Memory B cell (primary cell): ENCODE measurements at regions not wholly inside any gene's neighbourhood (a gene's known extent, or its start where the extent isn't known, plus 50 kb on each side); places are given as distances from the start of the nearest gene placed in this dataset.

Experiments used
- ATAC-seq: fragments of 150-1000 bp; cut with Tn5 transposase; 2 replicates; pipeline ENCODE4 v1.10.0; 2021; ENCODE audit warnings: low read depth, mild to moderate bottlenecking, moderate library complexity
- DNase-seq, 2 donors: peaks; one replicate each; pipeline ENCODE4 v3.0.0; 2022; ENCODE audit warnings: low spot score in 2 of 2
- H3K27ac Mint-ChIP-seq: one replicate; pipeline ENCODE4 v1.8.0; 2022; ENCODE audit warnings: mild to moderate bottlenecking, moderate library complexity, mixed read lengths
- H3K27me3 Mint-ChIP-seq: one replicate; pipeline ENCODE4 v1.8.0; 2022; ENCODE audit warnings: mixed read lengths
- H3K36me3 Mint-ChIP-seq: one replicate; pipeline ENCODE4 v1.8.0; 2022; ENCODE audit warnings: mild to moderate bottlenecking, mixed read lengths
- H3K4me1 Mint-ChIP-seq: one replicate; pipeline ENCODE4 v1.8.0; 2022; ENCODE audit warnings: mixed read lengths
- H3K4me3 Mint-ChIP-seq: one replicate; pipeline ENCODE4 v1.8.0; 2022; ENCODE audit warnings: mild to moderate bottlenecking, moderate library complexity, mixed read lengths
- H3K9me3 Mint-ChIP-seq: one replicate; pipeline ENCODE4 v1.8.0; 2022; ENCODE audit warnings: mixed read lengths

GRCh38 chr6:149181304-149181703 is 136.2 kb upstream of the TAB2 start:
- Mint-ChIP-seq H3K4me1 (peaks cover 4% of the 10 kb centered on the region), H3K4me3 (no peak overlapping the region), H3K27me3 (no peaks in the 10 kb centered on the region), H3K9me3 (peaks cover 7% of the 10 kb centered on the region), H3K27ac (no peak overlapping the region), H3K36me3 (no peaks in the 10 kb centered on the region)
- ATAC-seq = no peak
- no peak for DNase-seq

GRCh38 chr6:149182262-149182661 is 135.2 kb upstream of the TAB2 start:
- peaks cover 5% of the 10 kb centered on the region for H3K9me3 Mint-ChIP-seq
- H3K4me1 Mint-ChIP-seq = peaks cover 4% of the 10 kb centered on the region
- no peaks in the 10 kb centered on the region for H3K27me3 Mint-ChIP-seq
- H3K4me3 Mint-ChIP-seq = no peak overlapping the region
- DNase-seq (no peak), ATAC-seq (no peak)
- no peak overlapping the region for H3K27ac Mint-ChIP-seq
- no peaks in the 10 kb centered on the region for H3K36me3 Mint-ChIP-seq

DNA sequence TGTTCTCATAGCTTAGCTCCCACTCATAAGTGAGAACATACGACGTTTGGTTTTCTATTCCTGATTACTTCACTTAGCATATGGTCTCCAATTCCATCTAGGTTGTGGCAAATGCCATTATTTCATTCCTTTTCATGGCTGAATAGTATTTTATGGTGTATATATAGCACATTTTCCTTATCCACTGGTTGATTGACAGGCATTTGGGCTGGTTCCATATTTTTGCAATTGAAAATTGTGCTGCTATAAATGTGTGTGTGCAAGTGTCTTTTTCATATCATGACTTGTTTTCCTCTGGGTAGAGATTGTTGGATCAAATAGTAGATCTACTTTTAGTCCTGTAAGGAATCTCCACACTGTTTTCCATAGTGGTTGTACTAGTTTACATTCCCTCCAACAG is 133.0 kb upstream of the TAB2 start:
- no peaks in the 10 kb centered on the region for H3K36me3 Mint-ChIP-seq
- H3K27me3 Mint-ChIP-seq = no peaks in the 10 kb centered on the region
- H3K9me3 Mint-ChIP-seq = peaks cover 5% of the 10 kb centered on the region
- H3K4me1 Mint-ChIP-seq = no peaks in the 10 kb centered on the region
- DNase-seq = no peak
- no peak overlapping the region for H3K27ac Mint-ChIP-seq
- no peak for ATAC-seq
- no peak overlapping the region for H3K4me3 Mint-ChIP-seq

- ATAC-seq (no peak), DNase-seq (no peak)
- no peaks in the 10 kb centered on the region for H3K36me3 Mint-ChIP-seq
- H3K4me3 Mint-ChIP-seq = no peak overlapping the region
- H3K27ac Mint-ChIP-seq = no peak overlapping the region
- H3K27me3 Mint-ChIP-seq = no peaks in the 10 kb centered on the region
- H3K9me3 Mint-ChIP-seq = peaks cover 5% of the 10 kb centered on the region
- H3K4me1 Mint-ChIP-seq = peaks cover 7% of the 10 kb centered on the region
These were observed 131.6 kb upstream of the TAB2 start for GRCh38 chr6:149185799-149186357.

DNA sequence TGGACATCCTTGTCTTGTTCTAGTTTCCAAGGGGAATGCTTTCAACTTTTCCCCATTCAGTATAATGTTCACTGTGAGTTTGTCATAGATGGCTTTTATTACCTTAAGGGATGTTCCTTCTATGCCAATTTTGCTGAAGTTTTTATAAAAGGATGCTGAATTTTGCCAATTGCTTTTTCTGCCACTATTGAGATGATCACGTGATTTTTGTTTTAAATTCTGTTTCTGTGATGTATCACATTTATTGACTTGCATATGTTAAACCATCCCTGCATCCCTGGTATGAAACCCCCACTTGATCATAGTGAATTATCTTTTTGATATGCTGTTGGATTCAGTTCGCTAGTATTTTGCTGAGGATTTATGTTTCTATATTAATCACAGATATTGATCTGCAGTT is 130.6 kb upstream of the TAB2 start:
- DNase-seq = no peak
- Mint-ChIP-seq H3K4me3 (no peak overlapping the region), H3K27ac (no peak overlapping the region), H3K4me1 (peaks cover 7% of the 10 kb centered on the region), H3K36me3 (no peaks in the 10 kb centered on the region), H3K27me3 (no peaks in the 10 kb centered on the region), H3K9me3 (peaks cover 5% of the 10 kb centered on the region)
- ATAC-seq = no peak

- H3K36me3 Mint-ChIP-seq = no peaks in the 10 kb centered on the region
- no peak overlapping the region for H3K4me3 Mint-ChIP-seq
- peak; percentile 59 to 60 for DNase-seq
- no peaks in the 10 kb centered on the region for H3K27me3 Mint-ChIP-seq
- H3K4me1 Mint-ChIP-seq = peaks cover 14% of the 10 kb centered on the region
- H3K9me3 Mint-ChIP-seq = peaks cover 3% of the 10 kb centered on the region
- peak; percentile 97 for ATAC-seq
- no peak overlapping the region for H3K27ac Mint-ChIP-seq
These were observed 127.2 kb upstream of the TAB2 start for GRCh38 chr6:149190224-149190831.

DNA sequence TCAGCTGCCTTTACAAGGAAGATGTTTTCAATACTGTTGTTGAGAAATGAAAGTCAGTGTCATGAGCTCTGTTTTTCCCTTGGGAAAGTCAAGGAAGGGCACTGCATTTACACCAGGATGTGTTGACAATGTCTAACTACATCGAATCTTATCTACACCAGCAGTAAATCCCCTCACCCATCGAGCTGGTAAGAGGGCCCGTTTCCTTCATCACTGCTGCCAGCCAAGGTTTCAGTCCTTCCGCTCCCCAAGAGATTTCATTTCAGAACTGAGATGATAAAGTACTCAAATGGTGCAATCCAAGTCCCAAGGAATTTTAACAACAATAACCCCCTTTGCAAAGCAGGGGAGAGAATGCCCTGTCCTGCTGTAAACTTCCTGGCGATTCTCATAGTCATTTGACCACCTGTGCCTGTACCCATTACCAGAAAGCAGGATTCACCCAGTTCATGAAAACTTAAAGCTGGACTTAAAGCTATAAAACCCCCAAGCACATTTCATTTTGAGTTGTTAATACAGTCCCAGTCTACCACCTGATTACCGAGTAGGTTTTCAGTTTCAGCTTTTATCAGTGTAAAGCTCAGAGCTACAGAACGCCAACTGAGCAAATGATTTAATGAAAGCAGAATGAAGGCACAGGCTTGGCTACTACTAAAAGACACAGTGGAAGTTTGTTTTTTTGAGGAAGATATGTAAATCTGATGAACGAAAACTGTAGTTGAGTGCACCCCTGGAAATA is 122.5 kb upstream of the TAB2 start:
- H3K27me3 Mint-ChIP-seq = no peaks in the 10 kb centered on the region
- DNase-seq = no peak
- no peak for ATAC-seq

DNA sequence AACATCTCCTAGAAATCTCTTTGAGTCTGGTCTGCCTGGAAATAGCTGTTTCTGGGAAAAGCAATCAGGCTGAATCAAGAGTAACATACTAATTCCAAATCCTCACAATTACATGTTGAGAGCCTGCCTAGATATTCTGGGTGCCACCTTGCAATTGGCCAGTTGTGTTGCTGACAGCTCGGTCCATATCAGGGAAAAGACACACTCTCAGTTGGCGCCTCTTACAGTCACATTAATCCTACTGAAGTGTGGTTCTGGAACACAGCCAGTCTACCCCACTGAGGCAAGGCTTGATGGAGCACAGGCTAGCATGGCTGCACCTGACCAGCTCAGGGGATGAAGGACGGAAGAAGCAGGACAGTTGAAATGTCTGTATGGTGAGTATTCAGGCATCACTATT is 121.4 kb upstream of the TAB2 start:
- Mint-ChIP-seq H3K9me3 (peaks cover 3% of the 10 kb centered on the region), H3K27ac (no peak overlapping the region), H3K36me3 (peaks cover 3% of the 10 kb centered on the region), H3K4me1 (peaks cover 7% of the 10 kb centered on the region), H3K27me3 (no peaks in the 10 kb centered on the region), H3K4me3 (no peak overlapping the region)
- ATAC-seq (no peak), DNase-seq (no peak)

More for the DNA sequence above, 122.5 kb upstream of the TAB2 start:
- Mint-ChIP-seq H3K4me1 (peaks cover 13% of the 10 kb centered on the region), H3K9me3 (peaks cover 3% of the 10 kb centered on the region), H3K27ac (no peak overlapping the region), H3K36me3 (peaks cover 3% of the 10 kb centered on the region), H3K4me3 (no peak overlapping the region)

DNA sequence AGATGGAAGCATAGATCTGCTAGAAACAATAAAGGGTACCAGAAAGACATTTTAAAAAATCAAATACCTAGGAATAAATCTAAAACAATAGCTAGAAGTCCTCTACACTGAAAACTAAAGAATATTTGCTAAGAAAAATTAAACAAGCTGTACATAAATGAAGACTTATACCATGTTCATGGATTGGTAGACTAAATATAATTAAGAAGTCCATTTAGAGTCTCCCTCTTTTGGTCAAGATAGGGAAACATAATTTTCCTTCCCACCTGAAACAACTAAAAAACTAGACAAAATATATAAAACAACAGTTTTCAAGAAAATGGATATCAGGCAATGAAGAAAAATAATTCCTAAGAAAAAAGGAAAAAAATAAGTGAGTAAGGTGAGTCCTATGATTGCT is 120.0 kb upstream of the TAB2 start:
- H3K9me3 Mint-ChIP-seq = peaks cover 3% of the 10 kb centered on the region

DNA sequence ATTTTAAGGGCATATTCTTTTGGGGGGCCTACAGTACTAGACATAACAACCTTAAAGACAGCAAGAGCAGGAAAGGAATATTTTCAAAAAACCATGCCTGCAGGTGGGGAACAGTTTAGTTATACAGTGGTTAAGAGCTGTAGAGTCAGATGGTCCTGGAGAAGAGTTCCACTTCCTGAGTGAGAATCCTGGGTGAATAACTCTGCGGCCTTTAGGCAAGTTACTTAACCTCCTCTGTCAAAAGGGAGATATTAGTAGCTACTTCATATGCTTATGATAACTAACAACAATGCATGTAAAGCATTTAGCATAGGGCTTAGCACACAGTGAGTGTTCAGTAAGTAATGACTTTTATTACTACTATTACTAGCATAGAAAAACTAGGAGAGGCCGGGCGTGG is 119.2 kb upstream of the TAB2 start:
- H3K27me3 Mint-ChIP-seq = no peaks in the 10 kb centered on the region
- H3K4me3 Mint-ChIP-seq = no peak overlapping the region
- H3K27ac Mint-ChIP-seq = no peak overlapping the region
- DNase-seq (no peak), ATAC-seq (no peak)
- H3K4me1 Mint-ChIP-seq = peaks cover 7% of the 10 kb centered on the region
- peaks cover 3% of the 10 kb centered on the region for H3K36me3 Mint-ChIP-seq
- peaks cover 3% of the 10 kb centered on the region for H3K9me3 Mint-ChIP-seq

More for the DNA sequence above, 120.0 kb upstream of the TAB2 start:
- no peak for DNase-seq
- no peak for ATAC-seq
- Mint-ChIP-seq H3K36me3 (peaks cover 3% of the 10 kb centered on the region), H3K4me3 (no peak overlapping the region), H3K27me3 (no peaks in the 10 kb centered on the region), H3K27ac (no peak overlapping the region), H3K4me1 (peaks cover 7% of the 10 kb centered on the region)

DNA sequence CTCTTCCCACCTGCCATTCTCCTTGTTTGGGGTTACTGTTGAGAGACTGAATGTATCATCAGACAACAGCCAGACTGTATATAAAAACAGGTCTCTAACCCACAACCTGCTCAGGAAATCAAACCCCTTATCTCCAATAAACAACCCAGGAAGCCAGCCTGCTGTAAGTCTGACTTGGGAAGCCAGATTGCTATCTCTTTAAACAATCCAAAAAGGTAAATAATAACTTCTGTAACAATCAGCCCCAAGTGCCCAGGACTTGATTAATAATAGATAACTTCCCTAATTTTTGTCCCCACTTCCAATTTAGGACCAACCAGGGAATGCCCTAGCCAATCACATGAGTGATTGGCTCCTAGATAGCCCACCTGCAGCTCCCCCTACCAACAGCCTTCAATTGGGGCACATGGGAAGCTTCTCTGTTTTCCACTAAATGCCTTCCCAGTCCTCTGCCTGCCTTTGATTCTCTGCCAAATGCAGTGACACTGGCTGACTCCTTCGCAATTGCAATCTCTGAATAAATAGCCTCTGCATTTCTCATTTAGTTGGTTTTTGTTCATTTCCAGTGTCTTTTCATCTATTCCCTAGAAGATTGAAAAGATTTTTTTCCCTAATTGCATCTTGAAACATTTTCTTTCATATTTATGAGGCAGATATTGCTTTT is 117.1 kb upstream of the TAB2 start:
- Mint-ChIP-seq H3K27me3 (no peaks in the 10 kb centered on the region), H3K4me1 (no peaks in the 10 kb centered on the region), H3K27ac (no peak overlapping the region), H3K36me3 (peaks cover 3% of the 10 kb centered on the region), H3K4me3 (no peak overlapping the region), H3K9me3 (peaks cover 3% of the 10 kb centered on the region)
- ATAC-seq = no peak
- DNase-seq = no peak

- no peaks in the 10 kb centered on the region for H3K27me3 Mint-ChIP-seq
- no peak overlapping the region for H3K4me3 Mint-ChIP-seq
- peaks cover 3% of the 10 kb centered on the region for H3K36me3 Mint-ChIP-seq
- H3K27ac Mint-ChIP-seq = no peak overlapping the region
- no peak for DNase-seq
- H3K9me3 Mint-ChIP-seq = peaks cover 3% of the 10 kb centered on the region
- ATAC-seq = no peak
- no peaks in the 10 kb centered on the region for H3K4me1 Mint-ChIP-seq
These were observed 116.3 kb upstream of the TAB2 start for GRCh38 chr6:149201068-149201655.

DNA sequence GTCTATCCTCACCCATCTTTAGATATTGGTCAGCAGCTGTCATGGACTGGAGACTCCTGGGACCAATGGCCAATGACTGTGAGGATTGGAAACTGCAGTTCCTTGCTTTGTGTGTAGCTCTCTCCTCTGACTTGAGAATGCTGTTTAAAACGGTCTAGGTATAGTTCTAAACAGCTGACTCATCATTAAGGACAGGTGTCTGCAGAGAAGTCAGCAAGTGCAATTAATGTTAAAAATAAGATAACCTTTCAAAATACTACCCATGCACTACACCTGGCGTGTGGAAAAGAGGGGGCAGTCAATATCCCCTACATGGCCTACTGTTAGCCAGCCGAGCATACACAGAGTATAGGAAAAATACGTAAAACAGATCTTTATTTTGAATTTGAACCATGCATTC is 115.4 kb upstream of the TAB2 start:
- ATAC-seq = no peak
- Mint-ChIP-seq H3K4me1 (no peaks in the 10 kb centered on the region), H3K9me3 (peaks cover 3% of the 10 kb centered on the region), H3K36me3 (peaks cover 2% of the 10 kb centered on the region), H3K4me3 (no peak overlapping the region), H3K27me3 (no peaks in the 10 kb centered on the region), H3K27ac (no peak overlapping the region)
- no peak for DNase-seq

- no peaks in the 10 kb centered on the region for H3K4me1 Mint-ChIP-seq
- no peak for DNase-seq
- ATAC-seq = no peak
- peaks cover 2% of the 10 kb centered on the region for H3K36me3 Mint-ChIP-seq
- no peak overlapping the region for H3K27ac Mint-ChIP-seq
- H3K9me3 Mint-ChIP-seq = peaks cover 1% of the 10 kb centered on the region
- no peaks in the 10 kb centered on the region for H3K27me3 Mint-ChIP-seq
- no peak overlapping the region for H3K4me3 Mint-ChIP-seq
These were observed 114.6 kb upstream of the TAB2 start for GRCh38 chr6:149202952-149203351.
